Panc1 (cell line): ENCODE measurements at regions not wholly inside any gene's neighbourhood (a gene's known extent, or its start where the extent isn't known, plus 50 kb on each side); places are given as distances from the start of the nearest gene placed in this dataset.

ENCODE experiments used
- POLR2AphosphoS5 ChIP-seq: IDR thresholded peaks from 2 replicates; pipeline ENCODE4 v1.6.1; 2012; ENCODE audit warnings: mild to moderate bottlenecking, low read depth, low read length, moderate library complexity
- TF ChIP-seq, protein P1 (sequence below): fragments of 450-650 bp; IDR thresholded peaks from 2 replicates; pipeline ENCODE4 v1.5.1; 2017; ENCODE audit warnings: mild to moderate bottlenecking

DNA sequence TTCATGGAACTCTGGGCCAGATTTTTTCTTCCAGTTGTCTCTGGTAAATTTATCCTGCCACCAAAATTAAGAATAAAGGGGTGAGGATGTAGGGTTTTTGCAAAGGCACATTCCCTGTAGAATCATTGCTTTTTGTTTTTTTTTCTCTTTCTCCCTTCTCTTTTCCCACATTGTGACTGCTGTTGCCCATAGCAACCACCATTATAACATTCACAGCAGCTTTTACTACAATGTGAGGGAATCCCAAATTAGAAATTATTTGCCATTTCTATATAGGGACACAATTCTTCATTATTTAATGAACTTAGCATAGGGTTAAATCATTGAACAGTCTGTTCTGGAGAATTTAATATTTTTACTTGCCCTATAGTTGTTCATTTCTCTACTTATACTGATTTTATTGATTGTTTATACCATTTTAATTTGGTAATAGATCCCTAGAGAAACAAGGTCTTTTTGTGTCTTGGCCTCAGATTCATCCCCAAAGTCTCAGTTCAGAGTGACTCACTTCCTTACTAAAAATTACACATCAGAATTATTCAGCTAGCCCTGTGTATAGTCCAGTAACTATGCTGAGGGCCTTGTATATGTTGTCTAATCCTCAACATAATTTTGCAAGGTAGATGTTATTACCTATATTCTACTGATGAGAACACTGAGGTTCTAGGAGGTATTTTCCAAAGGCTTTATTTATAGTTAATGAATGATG is 80.8 kb upstream of the ANK2 start:
- TF ChIP-seq, protein P1, sequence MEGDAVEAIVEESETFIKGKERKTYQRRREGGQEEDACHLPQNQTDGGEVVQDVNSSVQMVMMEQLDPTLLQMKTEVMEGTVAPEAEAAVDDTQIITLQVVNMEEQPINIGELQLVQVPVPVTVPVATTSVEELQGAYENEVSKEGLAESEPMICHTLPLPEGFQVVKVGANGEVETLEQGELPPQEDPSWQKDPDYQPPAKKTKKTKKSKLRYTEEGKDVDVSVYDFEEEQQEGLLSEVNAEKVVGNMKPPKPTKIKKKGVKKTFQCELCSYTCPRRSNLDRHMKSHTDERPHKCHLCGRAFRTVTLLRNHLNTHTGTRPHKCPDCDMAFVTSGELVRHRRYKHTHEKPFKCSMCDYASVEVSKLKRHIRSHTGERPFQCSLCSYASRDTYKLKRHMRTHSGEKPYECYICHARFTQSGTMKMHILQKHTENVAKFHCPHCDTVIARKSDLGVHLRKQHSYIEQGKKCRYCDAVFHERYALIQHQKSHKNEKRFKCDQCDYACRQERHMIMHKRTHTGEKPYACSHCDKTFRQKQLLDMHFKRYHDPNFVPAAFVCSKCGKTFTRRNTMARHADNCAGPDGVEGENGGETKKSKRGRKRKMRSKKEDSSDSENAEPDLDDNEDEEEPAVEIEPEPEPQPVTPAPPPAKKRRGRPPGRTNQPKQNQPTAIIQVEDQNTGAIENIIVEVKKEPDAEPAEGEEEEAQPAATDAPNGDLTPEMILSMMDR: no peak
- TF ChIP-seq POLR2AphosphoS5: no peak
